OCI-LY7 (cell line): ENCODE measurements at regions not wholly inside any gene's neighbourhood (a gene's known extent, or its start where the extent isn't known, plus 50 kb on each side); places are given as distances from the start of the nearest gene placed in this dataset.

Experiments used
- EZH2phosphoT487 ChIP-seq: fragments of 200-600 bp; sonication (generic); IDR thresholded peaks from 2 replicates; pipeline ENCODE4 v1.6.1; 2018; ENCODE audit warnings: low read depth, borderline replicate concordance, mild to moderate bottlenecking, mixed run types, antibody characterized with exemption, low read length, moderate library complexity, mixed read lengths
- TF ChIP-seq, protein P1 (sequence below): fragments of 200-600 bp; sonication (generic); conservative IDR thresholded peaks from 2 replicates; pipeline ENCODE4 v1.5.1; 2014; ENCODE audit warnings: mild to moderate bottlenecking, antibody characterized with exemption, low read length, moderate library complexity, mixed read lengths

DNA sequence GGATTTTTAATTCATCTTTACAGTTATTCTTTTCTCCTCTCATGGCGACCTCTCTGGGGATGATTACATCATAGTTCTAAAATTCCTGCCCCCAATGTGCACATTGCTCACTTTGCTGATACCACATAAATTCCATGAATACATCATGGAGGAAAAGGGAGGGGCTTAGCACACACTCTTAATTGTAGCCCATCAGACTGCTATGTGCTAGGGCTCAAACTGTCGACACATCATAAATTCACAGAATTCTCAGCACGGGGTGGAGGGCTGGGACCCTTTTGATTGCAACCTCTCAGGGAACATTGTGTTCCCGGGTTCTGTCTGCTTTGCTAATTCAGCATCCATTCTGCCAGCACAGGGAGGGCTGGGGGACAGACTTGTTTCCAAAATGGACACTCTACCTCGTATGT lies 592.9 kb downstream of the BCOR start:
- TF ChIP-seq, protein P1, sequence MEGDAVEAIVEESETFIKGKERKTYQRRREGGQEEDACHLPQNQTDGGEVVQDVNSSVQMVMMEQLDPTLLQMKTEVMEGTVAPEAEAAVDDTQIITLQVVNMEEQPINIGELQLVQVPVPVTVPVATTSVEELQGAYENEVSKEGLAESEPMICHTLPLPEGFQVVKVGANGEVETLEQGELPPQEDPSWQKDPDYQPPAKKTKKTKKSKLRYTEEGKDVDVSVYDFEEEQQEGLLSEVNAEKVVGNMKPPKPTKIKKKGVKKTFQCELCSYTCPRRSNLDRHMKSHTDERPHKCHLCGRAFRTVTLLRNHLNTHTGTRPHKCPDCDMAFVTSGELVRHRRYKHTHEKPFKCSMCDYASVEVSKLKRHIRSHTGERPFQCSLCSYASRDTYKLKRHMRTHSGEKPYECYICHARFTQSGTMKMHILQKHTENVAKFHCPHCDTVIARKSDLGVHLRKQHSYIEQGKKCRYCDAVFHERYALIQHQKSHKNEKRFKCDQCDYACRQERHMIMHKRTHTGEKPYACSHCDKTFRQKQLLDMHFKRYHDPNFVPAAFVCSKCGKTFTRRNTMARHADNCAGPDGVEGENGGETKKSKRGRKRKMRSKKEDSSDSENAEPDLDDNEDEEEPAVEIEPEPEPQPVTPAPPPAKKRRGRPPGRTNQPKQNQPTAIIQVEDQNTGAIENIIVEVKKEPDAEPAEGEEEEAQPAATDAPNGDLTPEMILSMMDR = no peak
- no peak for TF ChIP-seq EZH2phosphoT487
